Neural progenitor cell (in vitro differentiated cells): ENCODE measurements at regions not wholly inside any gene's neighbourhood (a gene's known extent, or its start where the extent isn't known, plus 50 kb on each side); places are given as distances from the start of the nearest gene placed in this dataset.
"Not testable (repeated sequence)": the region's sequence is repeated elsewhere in the genome, so short reads cannot be mapped to it uniquely, and the experiment has no call there.

Experiments
- DNase-seq: peaks from one replicate; pipeline ENCODE4 v3.0.0-alpha.2; 2016; ENCODE audit warnings: low spot score
- H2AFZ ChIP-seq: fragments of 200-600 bp; sonication (generic); replicated peaks from 2 replicates; pipeline ENCODE4 v1.6.1; 2016; ENCODE audit warnings: antibody characterized with exemption
- H3F3A ChIP-seq: fragments of 200-600 bp; sonication (generic); 2 replicates; pipeline ENCODE4 v1.6.1; 2016; ENCODE audit warnings: antibody characterized with exemption, low read depth
- H3K27ac ChIP-seq: fragments of 200-600 bp; sonication (generic); 2 replicates; pipeline ENCODE4 v1.5.1; 2016; ENCODE audit warnings: mild to moderate bottlenecking
- H3K27me3 ChIP-seq: fragments of 200-600 bp; sonication (generic); 2 replicates; pipeline ENCODE4 v1.6.1; 2016; ENCODE audit warnings: mild to moderate bottlenecking, moderate library complexity
- H3K36me3 ChIP-seq: fragments of 200-600 bp; sonication (generic); 2 replicates; pipeline ENCODE4 v1.5.1; 2016
- H3K4me1 ChIP-seq: fragments of 200-600 bp; sonication (generic); 2 replicates; pipeline ENCODE4 v1.6.1; 2016; ENCODE audit warnings: mixed run types
- H3K4me2 ChIP-seq: fragments of 200-600 bp; sonication (generic); 2 replicates; pipeline ENCODE4 v1.6.1; 2016
- H3K4me3 ChIP-seq: fragments of 200-600 bp; sonication (generic); 2 replicates; pipeline ENCODE4 v1.5.1; 2016
- H3K79me2 ChIP-seq: fragments of 200-600 bp; sonication (generic); 2 replicates; pipeline ENCODE4 v1.6.1; 2016; ENCODE audit warnings: low read depth
- H3K9ac ChIP-seq: fragments of 200-600 bp; sonication (generic); 2 replicates; pipeline ENCODE4 v1.6.1; 2016
- H3K9me3 ChIP-seq: fragments of 200-600 bp; sonication (generic); 2 replicates; pipeline ENCODE4 v1.5.1; 2016; ENCODE audit warnings: low read depth
- H4K20me1 ChIP-seq: fragments of 200-600 bp; sonication (generic); 2 replicates; pipeline ENCODE4 v1.6.1; 2016; ENCODE audit warnings: low read depth
- H3K27ac Mint-ChIP-seq: 3 replicates; pipeline ENCODE4 v1.8.0; 2021; ENCODE audit warnings: mixed read lengths
- H3K27me3 Mint-ChIP-seq: 2 replicates; pipeline ENCODE4 v1.8.0; 2022; ENCODE audit warnings: low read depth, mild to moderate bottlenecking, inconsistent platforms, moderate library complexity, mixed read lengths; ENCODE audit not compliant: insufficient read depth
- H3K36me3 Mint-ChIP-seq: 3 replicates; pipeline ENCODE4 v1.8.0; 2021; ENCODE audit warnings: mixed read lengths
- H3K4me1 Mint-ChIP-seq: 3 replicates; pipeline ENCODE4 v1.8.0; 2021; ENCODE audit warnings: mixed read lengths
- H3K4me3 Mint-ChIP-seq: 3 replicates; pipeline ENCODE4 v1.8.0; 2021; ENCODE audit warnings: mild to moderate bottlenecking, moderate library complexity, mixed read lengths
- H3K9me3 Mint-ChIP-seq: 3 replicates; pipeline ENCODE4 v1.8.0; 2020; ENCODE audit warnings: mixed read lengths
- EZH2 ChIP-seq: fragments of 200-600 bp; sonication (generic); IDR thresholded peaks from 2 replicates; pipeline ENCODE4 v1.6.1; 2017; ENCODE audit warnings: antibody characterized with exemption, mild to moderate bottlenecking, moderate library complexity
- EZH2phosphoT487 ChIP-seq: fragments of 200-600 bp; sonication (generic); IDR thresholded peaks from 2 replicates; pipeline ENCODE4 v1.6.1; 2017; ENCODE audit warnings: antibody characterized with exemption
- TF ChIP-seq, protein P1 (sequence below): fragments of 200-600 bp; sonication (generic); IDR thresholded peaks from 2 replicates; pipeline ENCODE4 v1.5.1; 2017; ENCODE audit warnings: antibody characterized with exemption, mild to moderate bottlenecking

DNA sequence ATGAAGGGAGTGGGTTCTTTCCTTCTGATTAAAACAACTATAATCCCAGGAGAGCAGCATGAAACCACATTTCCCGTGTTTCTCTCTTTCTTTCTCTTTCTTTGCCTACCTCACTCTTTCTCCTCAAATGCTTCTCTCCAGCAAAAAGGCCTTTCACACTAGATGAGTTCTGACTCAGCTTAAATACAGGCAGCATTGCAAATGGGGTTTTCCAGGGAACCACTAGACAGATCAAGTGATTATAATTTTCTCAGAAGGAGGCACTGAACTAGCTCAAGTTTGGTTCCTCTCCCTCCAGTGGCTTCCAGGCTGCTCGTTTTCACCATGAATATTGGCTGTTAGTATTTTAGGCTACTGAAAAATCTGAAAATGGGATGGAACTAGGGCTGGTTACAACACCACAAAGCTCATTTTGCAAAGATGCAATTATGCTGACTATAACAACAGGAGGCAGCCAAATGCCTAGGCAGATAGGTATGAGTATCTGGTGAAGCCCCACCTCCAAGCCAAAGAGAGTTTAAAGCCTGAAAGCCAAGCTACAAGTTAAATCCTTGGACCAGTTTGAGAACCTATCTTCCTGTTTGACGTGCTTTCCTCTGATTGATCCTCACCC is 260.0 kb downstream of the MMUT start:
- Histone ChIP-seq H3K4me2 (no peak overlapping the region), H2AFZ (no peak overlapping the region), H3K4me3 (no peak overlapping the region), H3K79me2 (no peaks in the 10 kb centered on the region), H3K9ac (no peak overlapping the region), H3K9me3 (no peaks in the 10 kb centered on the region), H3K36me3 (no peaks in the 10 kb centered on the region), H4K20me1 (no peaks in the 10 kb centered on the region), H3F3A (no peaks in the 10 kb centered on the region), H3K27me3 (no peaks in the 10 kb centered on the region), H3K4me1 (no peaks in the 10 kb centered on the region), H3K27ac (no peak overlapping the region)
- TF ChIP-seq EZH2, result no peak
- TF ChIP-seq, protein P1, sequence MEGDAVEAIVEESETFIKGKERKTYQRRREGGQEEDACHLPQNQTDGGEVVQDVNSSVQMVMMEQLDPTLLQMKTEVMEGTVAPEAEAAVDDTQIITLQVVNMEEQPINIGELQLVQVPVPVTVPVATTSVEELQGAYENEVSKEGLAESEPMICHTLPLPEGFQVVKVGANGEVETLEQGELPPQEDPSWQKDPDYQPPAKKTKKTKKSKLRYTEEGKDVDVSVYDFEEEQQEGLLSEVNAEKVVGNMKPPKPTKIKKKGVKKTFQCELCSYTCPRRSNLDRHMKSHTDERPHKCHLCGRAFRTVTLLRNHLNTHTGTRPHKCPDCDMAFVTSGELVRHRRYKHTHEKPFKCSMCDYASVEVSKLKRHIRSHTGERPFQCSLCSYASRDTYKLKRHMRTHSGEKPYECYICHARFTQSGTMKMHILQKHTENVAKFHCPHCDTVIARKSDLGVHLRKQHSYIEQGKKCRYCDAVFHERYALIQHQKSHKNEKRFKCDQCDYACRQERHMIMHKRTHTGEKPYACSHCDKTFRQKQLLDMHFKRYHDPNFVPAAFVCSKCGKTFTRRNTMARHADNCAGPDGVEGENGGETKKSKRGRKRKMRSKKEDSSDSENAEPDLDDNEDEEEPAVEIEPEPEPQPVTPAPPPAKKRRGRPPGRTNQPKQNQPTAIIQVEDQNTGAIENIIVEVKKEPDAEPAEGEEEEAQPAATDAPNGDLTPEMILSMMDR, result no peak
- no peak for TF ChIP-seq EZH2phosphoT487
- Mint-ChIP-seq H3K27me3 (no peaks in the 10 kb centered on the region), H3K27ac (no peak overlapping the region), H3K36me3 (no peaks in the 10 kb centered on the region), H3K4me1 (no peaks in the 10 kb centered on the region), H3K4me3 (no peak overlapping the region), H3K9me3 (no peaks in the 10 kb centered on the region)
- no peak for DNase-seq

DNA sequence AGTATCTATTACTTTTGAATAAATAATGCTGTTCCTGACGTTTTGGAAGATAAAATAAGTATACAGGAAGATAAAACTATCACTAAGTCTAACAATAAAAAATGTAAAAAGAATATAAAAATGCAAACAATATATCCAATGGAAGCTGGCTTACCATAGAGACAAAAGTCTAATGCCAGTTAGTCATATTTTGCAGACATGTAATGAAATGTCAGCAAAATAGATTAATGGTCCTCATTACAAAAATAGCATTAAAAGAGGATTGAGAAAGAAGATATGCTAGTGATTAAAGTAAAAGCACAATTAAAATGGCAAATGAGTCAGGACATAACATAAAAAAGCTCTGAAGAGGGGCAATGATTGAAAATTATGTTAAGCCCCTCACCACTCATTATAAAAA is 265.0 kb downstream of the MMUT start:
- Histone ChIP-seq H3K4me2 (no peak overlapping the region), H3K4me1 (no peaks in the 10 kb centered on the region), H2AFZ (no peak overlapping the region), H3F3A (no peaks in the 10 kb centered on the region), H3K9ac (no peak overlapping the region), H3K27me3 (no peaks in the 10 kb centered on the region), H3K9me3 (no peaks in the 10 kb centered on the region), H3K27ac (no peak overlapping the region), H3K4me3 (no peak overlapping the region), H3K79me2 (no peaks in the 10 kb centered on the region), H4K20me1 (no peaks in the 10 kb centered on the region), H3K36me3 (no peaks in the 10 kb centered on the region)
- Mint-ChIP-seq H3K27me3 (no peaks in the 10 kb centered on the region), H3K4me1 (no peaks in the 10 kb centered on the region), H3K4me3 (no peak overlapping the region), H3K9me3 (no peaks in the 10 kb centered on the region), H3K27ac (no peak overlapping the region), H3K36me3 (no peaks in the 10 kb centered on the region)
- TF ChIP-seq EZH2phosphoT487 (no peak), EZH2 (no peak)
- TF ChIP-seq, protein P1, result no peak
- DNase-seq, result no peak

DNA sequence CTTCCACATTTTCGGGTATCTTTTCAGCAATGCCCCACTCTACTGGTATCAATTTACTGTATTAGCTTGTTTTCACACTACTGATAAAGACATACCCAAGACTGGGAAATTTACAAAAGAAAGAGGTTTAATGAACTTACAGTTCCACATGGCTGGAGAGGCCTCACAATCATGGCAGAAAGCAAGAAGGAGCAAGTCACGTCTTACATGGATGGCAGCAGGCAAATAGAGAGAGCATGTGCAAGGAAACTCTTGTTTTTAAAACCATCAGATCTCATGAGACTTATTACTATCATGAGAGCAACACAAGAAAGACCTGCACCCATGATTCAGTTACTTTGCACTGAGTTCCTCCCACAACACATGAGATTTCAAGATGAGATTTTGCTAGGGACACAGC is 300.7 kb downstream of the MMUT start:
- H3K4me3 Mint-ChIP-seq, H2AFZ ChIP-seq, DNase-seq, H3K27ac Mint-ChIP-seq, H3F3A ChIP-seq, H3K9ac ChIP-seq, H3K4me3 ChIP-seq, H3K4me1 Mint-ChIP-seq, H3K27me3 ChIP-seq, H3K79me2 ChIP-seq, H3K9me3 ChIP-seq, H4K20me1 ChIP-seq, H3K4me2 ChIP-seq, H3K27ac ChIP-seq, H3K36me3 ChIP-seq, H3K36me3 Mint-ChIP-seq, H3K27me3 Mint-ChIP-seq: not testable (repeated sequence)
- H3K9me3 Mint-ChIP-seq, result peaks cover 15% of the 10 kb centered on the region
- H3K4me1 ChIP-seq, result peaks cover 11% of the 10 kb centered on the region

DNA sequence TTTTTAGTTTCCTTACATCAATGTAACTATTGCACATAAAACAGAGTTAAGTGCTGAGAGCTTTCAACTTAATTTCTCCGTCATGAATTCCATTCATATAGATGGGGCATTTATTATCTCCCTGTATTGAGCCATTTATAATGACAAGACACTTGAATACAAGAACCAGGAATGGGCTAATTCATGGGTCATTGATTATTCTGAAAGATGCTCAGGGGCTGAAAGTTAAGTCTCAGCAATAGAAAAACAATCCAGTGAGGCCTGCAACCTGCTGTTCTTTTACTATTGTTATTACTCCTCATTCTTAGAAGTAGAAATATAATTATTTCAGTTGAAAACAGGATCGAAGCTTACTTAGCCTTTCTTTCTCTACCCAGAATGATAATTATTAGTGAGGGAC is 307.7 kb downstream of the MMUT start:
- Histone ChIP-seq H2AFZ (no peak overlapping the region), H3K9me3 (no peaks in the 10 kb centered on the region), H4K20me1 (no peaks in the 10 kb centered on the region), H3K36me3 (no peaks in the 10 kb centered on the region), H3K27ac (no peak overlapping the region), H3K4me2 (peak overlapping the region; percentile 45), H3K4me1 (peaks cover 41% of the 10 kb centered on the region), H3F3A (no peaks in the 10 kb centered on the region), H3K9ac (no peak overlapping the region), H3K79me2 (no peaks in the 10 kb centered on the region), H3K4me3 (peak overlapping the region; percentile 7), H3K27me3 (no peaks in the 10 kb centered on the region)
- Mint-ChIP-seq H3K4me1 (peaks cover 44% of the 10 kb centered on the region), H3K4me3 (peak overlapping the region; percentile 22), H3K27me3 (peaks cover 2% of the 10 kb centered on the region), H3K9me3 (peaks cover 4% of the 10 kb centered on the region), H3K36me3 (no peaks in the 10 kb centered on the region), H3K27ac (peak overlapping the region; percentile 26)
- peak; percentile 76 for DNase-seq
- no peak for TF ChIP-seq EZH2phosphoT487
- no peak for TF ChIP-seq EZH2
- TF ChIP-seq, protein P1, result no peak
